HepG2 (cell line): ENCODE measurements at regions not wholly inside any gene's neighbourhood (a gene's known extent, or its start where the extent isn't known, plus 50 kb on each side); places are given as distances from the start of the nearest gene placed in this dataset.

Experiments
- ATAC-seq: fragments of 200-7000 bp; cut with Tn5 transposase; 3 replicates; pipeline ENCODE4 v1.9.1; 2020; ENCODE audit warnings: mild to moderate bottlenecking, moderate library complexity
- BruUV-seq: library from RNA; stranded (reverse); fragments of 400-500 nt; replicated peaks from 2 replicates; lab custom pipeline; 2021; lab: Mats Ljungman, UMichigan
- CTCF ChIA-PET: fragments of 300-600 bp; formaldehyde crosslinking; extraction: SDS; loops from one replicate; lab custom pipeline; 2021; ENCODE audit warnings: low total read pairs, inconsistent platforms, low intra/inter-chr PET ratio; lab: Yijun Ruan, JAX
- POLR2A ChIA-PET: fragments of 350-600 bp; sonication (Branson Sonifier 250); formaldehyde crosslinking; loops from one replicate; lab custom pipeline; 2020; ENCODE audit warnings: antibody characterized with exemption, inconsistent platforms; lab: Yijun Ruan, JAX
- DNase-seq: peaks from one replicate; pipeline ENCODE4 v3.0.0-alpha.2; 2015; ENCODE audit warnings: low spot score
- FAIRE-seq: peaks from 3 replicates; lab custom pipeline; 2011; peaks lifted over from hg19 to GRCh38; lab: Jason Lieb, UNC
- H2AFZ ChIP-seq: one replicate; pipeline ENCODE4 v1.6.1; 2011; ENCODE audit warnings: low read length, inconsistent platforms
- H3K27ac ChIP-seq: fragments of 300-600 bp; 3 replicates; pipeline ENCODE4 v1.8.0; 2011; ENCODE audit warnings: mixed run types, mild to moderate bottlenecking, mixed read lengths, low read length, inconsistent platforms; ENCODE audit not compliant: insufficient read depth; ENCODE audit errors: extremely low read length
- H3K27me3 ChIP-seq, 2 experiments: fragments of 200-600 bp in 1 of 2; 2 replicates in 1 of 2; 3 replicates in 1 of 2; pipeline versions ENCODE4 v1.6.0 to v1.8.0; 2011; ENCODE audit warnings: low read length in 2 of 2, mild to moderate bottlenecking in 2 of 2, moderate library complexity in 2 of 2, inconsistent platforms in 1 of 2; ENCODE audit not compliant: insufficient read depth in 2 of 2, control insufficient read depth in 1 of 2
- H3K36me3 ChIP-seq, 2 experiments: fragments of 200-600 bp in 1 of 2; replicated peaks in 1 of 2; 2 replicates in 1 of 2; 3 replicates in 1 of 2; pipeline versions ENCODE4 v1.5.1 to v1.8.0; 2011; ENCODE audit warnings: low read length in 2 of 2, inconsistent platforms in 1 of 2; ENCODE audit not compliant: insufficient read depth in 2 of 2, control insufficient read depth in 1 of 2
- H3K4me1 ChIP-seq: 2 replicates; pipeline ENCODE4 v1.5.1; 2012; ENCODE audit warnings: low read length, inconsistent platforms; ENCODE audit not compliant: insufficient read depth
- H3K4me2 ChIP-seq: 2 replicates; pipeline ENCODE4 v1.6.0; 2011; ENCODE audit warnings: low read depth, low read length, inconsistent platforms
- H3K4me3 ChIP-seq, 3 experiments: fragments of 200-600 bp in 1 of 3; sonication (generic), shearing (Covaris generic) in 1 of 3; replicated peaks in 1 of 3; 2 replicates each; pipeline ENCODE4 v1.5.1; 2011 to 2016; ENCODE audit warnings: low read length in 3 of 3, inconsistent platforms in 2 of 3, low read depth in 2 of 3, mild to moderate bottlenecking in 2 of 3, control low read depth in 1 of 3, mixed read lengths in 1 of 3; ENCODE audit not compliant: insufficient read depth in 1 of 3
- H3K79me2 ChIP-seq: one replicate; pipeline ENCODE4 v1.6.1; 2011; ENCODE audit warnings: low read length, inconsistent platforms; ENCODE audit not compliant: insufficient read depth
- H3K9ac ChIP-seq: 2 replicates; pipeline ENCODE4 v1.6.0; 2011; ENCODE audit warnings: mild to moderate bottlenecking, low read depth, low read length, inconsistent platforms; ENCODE audit not compliant: insufficient read depth
- H3K9me3 ChIP-seq: 2 replicates; pipeline ENCODE4 v1.5.1; 2012; ENCODE audit warnings: mild to moderate bottlenecking, low read length
- H4K20me1 ChIP-seq: 2 replicates; pipeline ENCODE4 v1.6.0; 2011; ENCODE audit warnings: inconsistent platforms, mild to moderate bottlenecking, low read length, moderate library complexity; ENCODE audit not compliant: insufficient read depth
- CEBPG ChIP-seq: IDR thresholded peaks from 2 replicates; pipeline ENCODE4 v1.6.1; 2016
- DR1 ChIP-seq: sonication (generic); formaldehyde crosslinking; IDR thresholded peaks from 2 replicates; pipeline ENCODE4 v1.8.0; 2021; ENCODE audit warnings: mild to moderate bottlenecking, missing genetic modification reagents, inconsistent platforms
- FOXK2 ChIP-seq: fragments of 450-650 bp; IDR thresholded peaks from 2 replicates; pipeline ENCODE4 v1.6.1; 2016
- MLLT10 ChIP-seq: sonication (generic); formaldehyde crosslinking; IDR thresholded peaks from 2 replicates; pipeline ENCODE4 v1.4.0; 2020; ENCODE audit warnings: missing genetic modification reagents
- MYNN ChIP-seq: sonication (generic); formaldehyde crosslinking; IDR thresholded peaks from 2 replicates; pipeline ENCODE4 v1.4.0; 2020; ENCODE audit warnings: mild to moderate bottlenecking, low read depth, missing genetic modification reagents
- REXO4 ChIP-seq: sonication (generic); formaldehyde crosslinking; IDR thresholded peaks from 2 replicates; pipeline ENCODE4 v1.8.0; 2022; ENCODE audit warnings: missing genetic modification reagents, mild to moderate bottlenecking, borderline replicate concordance
- SOX5 ChIP-seq: IDR thresholded peaks from 2 replicates; pipeline ENCODE4 v1.6.1; 2016; ENCODE audit warnings: borderline replicate concordance
- SP140L ChIP-seq: sonication (generic); formaldehyde crosslinking; IDR thresholded peaks from 2 replicates; pipeline ENCODE4 v1.4.0; 2020; ENCODE audit warnings: missing genetic modification reagents, borderline replicate concordance
- TBX2 ChIP-seq: sonication (generic); formaldehyde crosslinking; IDR thresholded peaks from 2 replicates; pipeline ENCODE4 v1.5.0; 2020; ENCODE audit warnings: missing genetic modification reagents, mild to moderate bottlenecking, borderline replicate concordance
- ZMAT3 ChIP-seq: sonication (generic); formaldehyde crosslinking; conservative IDR thresholded peaks from 2 replicates; pipeline ENCODE4 v1.7.0; 2021; ENCODE audit warnings: missing genetic modification reagents
- ZNF121 ChIP-seq: sonication (generic); formaldehyde crosslinking; IDR thresholded peaks from 2 replicates; pipeline ENCODE4 v1.5.0; 2020; ENCODE audit warnings: mild to moderate bottlenecking, missing genetic modification reagents
- ZNF160 ChIP-seq: sonication (generic); formaldehyde crosslinking; IDR thresholded peaks from 2 replicates; pipeline ENCODE4 v1.8.0; 2022; ENCODE audit warnings: mild to moderate bottlenecking, inconsistent platforms, missing genetic modification reagents
- ZNF552 ChIP-seq: sonication (generic); formaldehyde crosslinking; IDR thresholded peaks from 2 replicates; pipeline ENCODE4 v1.9.0; 2022; ENCODE audit warnings: missing genetic modification reagents, mild to moderate bottlenecking, borderline replicate concordance
- ZNF746 ChIP-seq: sonication (generic); formaldehyde crosslinking; IDR thresholded peaks from 2 replicates; pipeline ENCODE4 v1.8.0; 2022; ENCODE audit warnings: mild to moderate bottlenecking, missing genetic modification reagents
- WGBS: methylation state at CpG from one replicate; pipeline ENCODE4 v1.1.6; 2017; ENCODE audit warnings: low lambda C conversion rate; 5-methylcytosine and 5-hydroxymethylcytosine counted together
- in situ Hi-C: cut with HindIII; loops from 2 replicates; pipeline ENCODE4 v1.10.0; 2017; ENCODE audit warnings: low pct_unique_long_range_greater_than_20kb; ENCODE audit not compliant: extremely low pct_ligation_motif_present
- intact Hi-C: fragments of 100-400 bp; cut with micrococcal nuclease; formaldehyde crosslinking; loops from one replicate; pipeline ENCODE4 v1.10.0; 2022; ENCODE audit not compliant: unreplicated experiment
- TF ChIP-seq, protein P1 (sequence below): sonication (generic); formaldehyde crosslinking; IDR thresholded peaks from 2 replicates; pipeline ENCODE4 v1.4.0; 2020; ENCODE audit warnings: missing genetic modification reagents

- no peaks in the 10 kb centered on the region for H3K36me3 ChIP-seq
- DNase-seq, result no peak
- BruUV-seq, result no TSS peak
- CTCF ChIA-PET, result no interaction called here
- TF ChIP-seq REXO4 (CRISPR knock-in tag), result no peak
- no peak for ATAC-seq
- H3K27ac ChIP-seq, result no peak overlapping the region
- POLR2A ChIA-PET, result no interaction called here
- in situ Hi-C loops, result no loop called here
- H3K4me3 ChIP-seq, result no peak overlapping the region
- H3K4me2 ChIP-seq, result no peak overlapping the region
- H4K20me1 ChIP-seq, result no peaks in the 10 kb centered on the region
- H3K9me3 ChIP-seq, result no peaks in the 10 kb centered on the region
- intact Hi-C loops, result no loop called here
- no peaks in the 10 kb centered on the region for H3K79me2 ChIP-seq
- FAIRE-seq, result no peak
- H3K27me3 ChIP-seq, result no peaks in the 10 kb centered on the region
- no peaks in the 10 kb centered on the region for H3K4me1 ChIP-seq
- 49% methylated on average over 1 of the region's 1 CpG for WGBS
- H3K9ac ChIP-seq, result no peak overlapping the region
- no peak overlapping the region for H2AFZ ChIP-seq
These were observed 387.3 kb downstream of the SATB2 start for GRCh38 chr2:199070322-199070949.

GRCh38 chr2:199064201-199064600 lies 393.5 kb downstream of the SATB2 start:
- ATAC-seq (no peak), FAIRE-seq (no peak), DNase-seq (no peak)
- Histone ChIP-seq H4K20me1 (no peaks in the 10 kb centered on the region), H3K4me2 (no peak overlapping the region), H3K4me3 (no peak overlapping the region), H3K79me2 (no peaks in the 10 kb centered on the region), H3K27me3 (no peaks in the 10 kb centered on the region), H3K36me3 (no peaks in the 10 kb centered on the region), H3K27ac (no peak overlapping the region), H3K4me1 (no peaks in the 10 kb centered on the region), H3K9ac (no peak overlapping the region), H3K9me3 (peaks cover 23% of the 10 kb centered on the region), H2AFZ (no peak overlapping the region)
- no peak for TF ChIP-seq DR1 (CRISPR knock-in tag)
- no peak for TF ChIP-seq ZNF160 (CRISPR knock-in tag)
- no peak for TF ChIP-seq TBX2 (CRISPR knock-in tag)
- TF ChIP-seq, protein P1, sequence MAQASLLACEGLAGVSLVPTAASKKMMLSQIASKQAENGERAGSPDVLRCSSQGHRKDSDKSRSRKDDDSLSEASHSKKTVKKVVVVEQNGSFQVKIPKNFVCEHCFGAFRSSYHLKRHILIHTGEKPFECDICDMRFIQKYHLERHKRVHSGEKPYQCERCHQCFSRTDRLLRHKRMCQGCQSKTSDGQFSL (CRISPR knock-in tag), result no peak
- TF ChIP-seq ZNF552 (CRISPR knock-in tag), result no peak
- no peak for TF ChIP-seq CEBPG
- no peak for TF ChIP-seq ZMAT3 (CRISPR knock-in tag)
- no peak for TF ChIP-seq ZNF121 (CRISPR knock-in tag)
- no peak for TF ChIP-seq SP140L (CRISPR knock-in tag)
- no peak for TF ChIP-seq FOXK2
- TF ChIP-seq MYNN, result no peak
- no peak for TF ChIP-seq MLLT10 (CRISPR knock-in tag)
- TF ChIP-seq SOX5 (CRISPR knock-in tag), result no peak
- TF ChIP-seq ZNF746 (CRISPR knock-in tag), result no peak
- CTCF ChIA-PET, result no interaction called here
- no TSS peak for BruUV-seq
- WGBS, result 12% methylated on average over 2 of the region's 2 CpGs
- POLR2A ChIA-PET, result no interaction called here
- intact Hi-C loops, result no loop called here
- in situ Hi-C loops, result no loop called here
